Tongue (tissue), 1 donor: ENCODE measurements at regions not wholly inside any gene's neighbourhood (a gene's known extent, or its start where the extent isn't known, plus 50 kb on each side); places are given as distances from the start of the nearest gene placed in this dataset.
"Not testable (repeated sequence)": the region's sequence is repeated elsewhere in the genome, so short reads cannot be mapped to it uniquely, and the experiment has no call there.

Experiments
- DNase-seq: peaks from one replicate; pipeline ENCODE4 v3.0.0-alpha.2; 2015

DNA sequence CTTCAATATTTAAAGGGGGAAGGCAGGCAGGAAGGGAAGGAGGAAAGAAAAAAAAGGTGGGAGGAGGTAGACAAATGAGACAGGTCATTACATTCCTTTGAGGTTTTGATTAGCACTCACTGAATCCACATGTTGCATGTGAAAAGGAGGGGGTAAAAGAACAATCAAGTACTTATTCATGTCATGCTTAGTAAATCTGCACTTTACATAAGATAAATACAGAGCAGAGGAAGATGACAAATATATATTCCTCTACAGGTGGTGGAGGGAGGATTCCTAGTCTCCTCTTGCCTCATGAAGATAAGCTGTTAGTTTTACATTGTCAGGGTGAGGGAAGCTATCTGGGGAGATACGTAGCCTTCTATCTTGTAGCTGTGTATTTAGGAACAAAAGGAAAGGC lies 1645.4 kb upstream of the SPRY2 start:
- DNase-seq = no peak

- DNase-seq = no peak
Observed at GRCh38 chr13:81957121-81957520, 1616.2 kb upstream of the SPRY2 start.

GRCh38 chr13:81929988-81930387 lies 1589.1 kb upstream of the SPRY2 start:
- peak; percentile 38 for DNase-seq

GRCh38 chr13:81927347-81927746 lies 1586.4 kb upstream of the SPRY2 start:
- DNase-seq = no peak

- DNase-seq = no peak
Observed at GRCh38 chr13:81917810-81918209, 1576.9 kb upstream of the SPRY2 start.

GRCh38 chr13:81916461-81916860 lies 1575.5 kb upstream of the SPRY2 start:
- DNase-seq = no peak

DNA sequence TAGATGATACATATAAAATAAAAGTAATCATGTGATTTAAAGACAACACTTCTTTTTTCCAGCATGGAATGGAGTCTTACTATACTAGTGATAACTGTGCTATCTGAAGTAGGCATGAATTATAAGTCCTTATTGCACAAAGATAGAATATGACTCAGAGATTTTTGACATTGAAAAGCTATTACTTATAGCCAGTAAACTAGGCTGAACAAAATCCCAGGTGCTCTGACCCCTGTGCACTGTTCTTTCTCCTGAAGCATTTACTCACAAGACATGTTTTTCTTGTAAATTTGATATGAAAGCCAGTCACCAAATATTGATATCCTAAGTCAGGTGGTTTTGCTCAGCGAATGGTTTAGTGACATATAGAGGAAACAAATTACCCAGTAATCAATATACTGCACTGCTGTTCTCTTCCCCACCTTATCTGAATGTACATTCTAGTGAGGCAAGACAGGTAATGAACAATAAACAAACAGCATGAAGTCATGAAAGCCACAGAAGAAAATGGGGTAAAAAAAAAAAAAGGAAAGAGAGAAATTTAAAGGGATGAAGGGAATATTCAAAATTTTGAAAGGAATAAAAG lies 1567.0 kb upstream of the SPRY2 start:
- DNase-seq = no peak

- DNase-seq = no peak
Observed at GRCh38 chr13:81888855-81889254, 1547.9 kb upstream of the SPRY2 start.

- DNase-seq = no peak
Observed at GRCh38 chr13:81874681-81875661, 1534.0 kb upstream of the SPRY2 start.

- DNase-seq = no peak
Observed at GRCh38 chr13:81874253-81874652, 1533.3 kb upstream of the SPRY2 start.

GRCh38 chr13:81872581-81872980 lies 1531.7 kb upstream of the SPRY2 start:
- peak; percentile 50 for DNase-seq

GRCh38 chr13:81871751-81872325 lies 1530.9 kb upstream of the SPRY2 start:
- not testable (repeated sequence) for DNase-seq

- DNase-seq = no peak
Observed at GRCh38 chr13:81848291-81848690, 1507.4 kb upstream of the SPRY2 start.

- DNase-seq = no peak
Observed at GRCh38 chr13:81846771-81847170, 1505.8 kb upstream of the SPRY2 start.

DNA sequence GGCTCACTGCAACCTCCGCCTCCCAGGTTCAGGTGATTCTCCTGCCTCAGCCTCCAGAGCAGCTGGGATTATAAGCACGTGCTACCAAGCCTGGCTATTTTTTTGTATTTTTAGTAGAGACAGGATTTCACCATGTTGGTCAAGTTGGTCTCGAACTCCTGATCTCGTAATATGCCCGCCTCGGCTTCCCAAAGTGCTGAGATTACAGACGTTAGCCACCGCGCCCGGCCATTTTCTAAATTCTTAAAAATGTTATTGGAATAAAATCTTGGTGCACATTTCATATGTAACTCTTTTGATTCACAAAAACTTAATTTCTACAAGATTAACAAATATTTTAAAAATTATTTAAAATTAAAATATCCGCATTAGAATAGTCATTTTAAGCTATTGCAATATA lies 1480.3 kb upstream of the SPRY2 start:
- DNase-seq = no peak

GRCh38 chr13:81800433-81800832 lies 1459.5 kb upstream of the SPRY2 start:
- DNase-seq = no peak

DNA sequence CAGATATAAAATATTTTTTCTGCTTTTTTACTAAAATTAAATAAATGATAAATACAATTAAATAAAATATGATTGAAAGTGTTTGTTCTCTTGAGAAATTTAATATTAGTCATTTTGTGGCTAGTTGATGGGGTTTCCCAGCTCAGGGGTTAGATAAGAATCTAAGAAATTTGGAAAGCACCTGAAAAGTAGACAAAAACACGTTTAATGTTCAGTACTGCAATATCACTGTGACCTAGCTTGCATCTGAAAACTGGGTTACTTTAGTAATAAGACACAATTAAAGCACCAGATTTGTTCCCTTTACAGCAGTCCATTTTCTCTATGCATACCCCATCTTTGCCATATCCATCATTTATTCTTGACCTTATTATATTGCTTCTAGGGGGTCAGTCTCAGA lies 1454.8 kb upstream of the SPRY2 start:
- no peak for DNase-seq

GRCh38 chr13:81791641-81792040 lies 1450.7 kb upstream of the SPRY2 start:
- peak; percentile 27 for DNase-seq

DNA sequence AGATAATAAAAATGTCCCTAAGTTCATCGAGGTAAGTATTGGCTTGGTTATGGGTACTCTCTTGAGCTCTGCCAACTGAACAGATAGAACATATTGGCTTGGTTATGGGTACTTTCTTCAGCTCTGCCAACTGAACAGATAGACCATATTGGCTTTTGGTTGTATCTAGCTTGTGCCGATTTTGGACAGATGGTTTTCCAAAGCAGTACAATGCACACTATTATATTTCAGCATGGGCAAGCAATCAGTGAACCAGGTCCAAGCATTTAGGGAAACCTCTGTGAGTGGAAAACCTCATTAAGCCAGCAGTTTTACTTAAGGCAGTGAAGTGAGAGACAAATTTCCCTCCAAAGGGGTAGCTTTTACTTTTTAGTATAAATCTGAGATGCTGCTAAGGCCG lies 1440.5 kb upstream of the SPRY2 start:
- DNase-seq = no peak

DNA sequence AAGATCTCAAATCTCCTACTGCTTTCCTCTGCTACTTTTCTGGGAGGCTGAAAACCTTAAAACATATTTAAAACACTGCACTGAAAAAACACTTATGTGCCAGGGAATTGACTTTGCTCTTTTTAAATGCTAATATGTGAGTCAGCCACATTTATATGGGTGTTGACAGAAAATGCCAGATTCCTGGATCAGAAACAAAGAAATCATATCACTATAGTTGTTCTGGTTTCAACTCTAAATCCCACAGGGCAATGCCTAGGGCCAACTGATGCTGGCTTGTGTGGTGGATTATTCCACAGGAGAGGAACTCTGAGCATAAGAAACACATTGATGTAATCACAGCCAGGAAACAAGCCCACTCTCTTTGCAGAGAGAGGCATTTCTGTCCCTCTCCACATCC lies 1439.0 kb upstream of the SPRY2 start:
- peak; percentile 16 for DNase-seq

GRCh38 chr13:81778350-81778749 lies 1437.4 kb upstream of the SPRY2 start:
- DNase-seq = no peak

- no peak for DNase-seq
Observed at GRCh38 chr13:81773263-81773662, 1432.3 kb upstream of the SPRY2 start.

GRCh38 chr13:81771951-81772350 lies 1431.0 kb upstream of the SPRY2 start:
- no peak for DNase-seq
